HCT116 (cell line): ENCODE measurements at regions not wholly inside any gene's neighbourhood (a gene's known extent, or its start where the extent isn't known, plus 50 kb on each side); places are given as distances from the start of the nearest gene placed in this dataset.

Experiments used
- CBX3 ChIP-seq: IDR thresholded peaks from 2 replicates; pipeline ENCODE4 v1.6.1; 2012; ENCODE audit warnings: low read depth
- CEBPB ChIP-seq: IDR thresholded peaks from 2 replicates; pipeline ENCODE4 v1.6.1; 2012; ENCODE audit warnings: low read depth
- CTCF ChIP-seq, 3 experiments: fragments of 200-600 bp in 1 of 3; sonication (generic) in 1 of 3; IDR thresholded peaks in 2 of 3; conservative IDR thresholded peaks in 1 of 3; 2 replicates each; pipeline ENCODE4 v1.5.1; 2012 to 2017; ENCODE audit warnings: low read depth in 2 of 3, low read length in 2 of 3, antibody characterized with exemption in 1 of 3, borderline replicate concordance in 1 of 3, control low read depth in 1 of 3, mild to moderate bottlenecking in 1 of 3, mixed read lengths in 1 of 3, mixed run types in 1 of 3, moderate library complexity in 1 of 3; ENCODE audit not compliant: insufficient read depth in 1 of 3
- EZH2 ChIP-seq: fragments of 200-600 bp; sonication (generic); IDR thresholded peaks from 2 replicates; pipeline ENCODE4 v1.6.1; 2017; ENCODE audit warnings: antibody characterized with exemption, mixed run types
- EZH2phosphoT487 ChIP-seq: fragments of 200-600 bp; IDR thresholded peaks from 2 replicates; pipeline ENCODE4 v1.6.1; 2018; ENCODE audit warnings: antibody characterized with exemption, borderline replicate concordance
- JUND ChIP-seq: IDR thresholded peaks from 2 replicates; pipeline ENCODE4 v1.6.1; 2012
- MAX ChIP-seq: IDR thresholded peaks from 2 replicates; pipeline ENCODE4 v1.6.1; 2012
- POLR2A ChIP-seq: IDR thresholded peaks from 2 replicates; pipeline ENCODE4 v1.7.0; 2011; ENCODE audit warnings: borderline replicate concordance; ENCODE audit not compliant: insufficient read depth, insufficient read length; ENCODE audit errors: extremely low read depth
- POLR2AphosphoS5 ChIP-seq: IDR thresholded peaks from 2 replicates; pipeline ENCODE4 v1.6.1; 2011; ENCODE audit warnings: mild to moderate bottlenecking, low read depth, low read length, moderate library complexity
- RAD21 ChIP-seq: IDR thresholded peaks from 2 replicates; pipeline ENCODE4 v1.6.1; 2012; ENCODE audit warnings: low read depth, mild to moderate bottlenecking
- REST ChIP-seq: IDR thresholded peaks from 2 replicates; pipeline ENCODE4 v1.6.1; 2012; ENCODE audit warnings: low read depth
- SIN3A ChIP-seq: IDR thresholded peaks from 2 replicates; pipeline ENCODE4 v1.6.1; 2012; ENCODE audit warnings: low read depth
- SP1 ChIP-seq: IDR thresholded peaks from 2 replicates; pipeline ENCODE4 v1.6.1; 2012; ENCODE audit warnings: low read depth
- YY1 ChIP-seq: IDR thresholded peaks from 2 replicates; pipeline ENCODE4 v1.6.1; 2011; ENCODE audit warnings: low read length, low read depth, moderate library complexity, mild to moderate bottlenecking; ENCODE audit not compliant: insufficient replicate concordance; ENCODE audit errors: extremely low read depth

- no peak for TF ChIP-seq POLR2AphosphoS5
- TF ChIP-seq EZH2, result no peak
- no peak for TF ChIP-seq CTCF (IDR thresholded peaks at IDR 0.05 in 2 of 3, conservative IDR thresholded peaks at IDR 0.05 in 1 of 3; ENCODE audit: borderline replicate concordance in 1 of 3, insufficient read depth in 1 of 3, low read depth in 2 of 3, low read length in 2 of 3)
- TF ChIP-seq CBX3, result no peak
- no peak for TF ChIP-seq SIN3A
- no peak for TF ChIP-seq YY1
- no peak for TF ChIP-seq JUND
- TF ChIP-seq POLR2A, result no peak
- TF ChIP-seq MAX, result no peak
- TF ChIP-seq EZH2phosphoT487, result no peak
- TF ChIP-seq RAD21, result no peak
- no peak for TF ChIP-seq SP1
- TF ChIP-seq CEBPB, result no peak
- no peak for TF ChIP-seq REST
Observed at GRCh38 chr7:3188946-3189345, 112.1 kb upstream of the SDK1 start.
